ENCODE measurements at regions not wholly inside any gene's neighbourhood (a gene's known extent, or its start where the extent isn't known, plus 50 kb on each side); places are given as distances from the start of the nearest gene placed in this dataset.

GRCh38 chr3:23752126-23752525, 53.6 kb upstream of the UBE2E1 start:
- no peaks in the 10 kb centered on the region for H3K9me3 Mint-ChIP-seq
- CTCF ChIA-PET: no interaction called here

GRCh38 chr3:23754215-23754614, 51.5 kb upstream of the UBE2E1 start:
- no peaks in the 10 kb centered on the region for H3K27me3 Mint-ChIP-seq
- H3K4me1 Mint-ChIP-seq (ENCODE audit: low read depth): no peaks in the 10 kb centered on the region
- Histone ChIP-seq H3K27ac (ENCODE audit: low read depth in 1 of 2, low read length in 2 of 2) (no peak overlapping the region), H3K4me1 (ENCODE audit: insufficient read depth, low read length) (no peaks in the 10 kb centered on the region), H3K27me3 (ENCODE audit: control insufficient read depth in 1 of 2, insufficient read depth in 2 of 2, low read length in 2 of 2) (no peaks in the 10 kb centered on the region), H3K36me3 (ENCODE audit: insufficient read depth, low read length) (no peaks in the 10 kb centered on the region), H3K4me3 (ENCODE audit: low read length) (no peak overlapping the region), H3K9me3 (ENCODE audit: control insufficient read depth in 1 of 2, insufficient read depth in 1 of 2, low read length in 2 of 2) (no peaks in the 10 kb centered on the region)
- H3K27ac Mint-ChIP-seq: no peak overlapping the region
- CTCF ChIA-PET: no interaction called here
- H3K36me3 Mint-ChIP-seq (ENCODE audit: low read depth): no peaks in the 10 kb centered on the region
- H3K4me3 Mint-ChIP-seq: no peak overlapping the region
- intact Hi-C loops (cut with DNase I, micrococcal nuclease): no loop called here
- no peak for TF ChIP-seq CTCF (IDR thresholded peaks at IDR 0.05)
- no peak for ATAC-seq (ENCODE audit: poor library complexity)
- DNase-seq: no peak
- POLR2A ChIA-PET: no interaction called here
- no peaks in the 10 kb centered on the region for H3K9me3 Mint-ChIP-seq

More at GRCh38 chr3:23752126-23752525, 53.6 kb upstream of the UBE2E1 start:
- Mint-ChIP-seq H3K27ac (no peak overlapping the region), H3K4me3 (no peak overlapping the region), H3K27me3 (no peaks in the 10 kb centered on the region), H3K36me3 (ENCODE audit: low read depth) (no peaks in the 10 kb centered on the region), H3K4me1 (ENCODE audit: low read depth) (no peaks in the 10 kb centered on the region)
- intact Hi-C loops (cut with DNase I, micrococcal nuclease): no loop called here
- POLR2A ChIA-PET: no interaction called here
- Histone ChIP-seq H3K36me3 (ENCODE audit: insufficient read depth, low read length) (no peaks in the 10 kb centered on the region), H3K27me3 (ENCODE audit: control insufficient read depth in 1 of 2, insufficient read depth in 2 of 2, low read length in 2 of 2) (no peaks in the 10 kb centered on the region), H3K4me1 (ENCODE audit: insufficient read depth, low read length) (no peaks in the 10 kb centered on the region), H3K4me3 (ENCODE audit: low read length) (no peak overlapping the region), H3K27ac (ENCODE audit: low read depth in 1 of 2, low read length in 2 of 2) (no peak overlapping the region), H3K9me3 (ENCODE audit: control insufficient read depth in 1 of 2, insufficient read depth in 1 of 2, low read length in 2 of 2) (no peaks in the 10 kb centered on the region)
- ATAC-seq (ENCODE audit: poor library complexity): no peak
- DNase-seq: no peak
- no peak for TF ChIP-seq CTCF (IDR thresholded peaks at IDR 0.05)
